B cell (primary cell): ENCODE measurements at regions not wholly inside any gene's neighbourhood (a gene's known extent, or its start where the extent isn't known, plus 50 kb on each side); places are given as distances from the start of the nearest gene placed in this dataset.
"Not testable (repeated sequence)": the region's sequence is repeated elsewhere in the genome, so short reads cannot be mapped to it uniquely, and the experiment has no call there.

ENCODE experiments used
- ATAC-seq: fragments of 200-7000 bp; cut with Tn5 transposase; one replicate; pipeline ENCODE4 v1.10.0; 2021; ENCODE audit warnings: low read depth, mild to moderate bottlenecking, moderate number of reproducible peaks, moderate library complexity
- CTCF ChIA-PET: fragments of 350-600 bp; sonication (Branson Sonifier 250); formaldehyde crosslinking; loops from one replicate; lab custom pipeline; 2021; ENCODE audit warnings: antibody characterized with exemption, inconsistent platforms; lab: Charles Lee
- POLR2A ChIA-PET: fragments of 350-600 bp; sonication (Branson Sonifier 250); formaldehyde crosslinking; loops from one replicate; lab custom pipeline; 2021; ENCODE audit warnings: antibody characterized with exemption; lab: Charles Lee
- DNase-seq: peaks from one replicate; pipeline ENCODE4 v3.0.0; 2013
- H2AFZ ChIP-seq: 2 replicates; pipeline ENCODE4 v1.6.1; 2012; ENCODE audit warnings: mild to moderate bottlenecking, low read depth, low read length; ENCODE audit not compliant: insufficient read depth, poor library complexity, severe bottlenecking
- H3K27ac ChIP-seq, 2 donors: 1 replicate in 1 of 2; 2 replicates in 1 of 2; pipeline ENCODE4 v1.5.1; 2012 to 2013; ENCODE audit warnings: low read length in 2 of 2, mild to moderate bottlenecking in 2 of 2, moderate library complexity in 1 of 2
- H3K27me3 ChIP-seq, 4 experiments: fragments of 200-600 bp in 1 of 4; sonication (generic) in 1 of 4; replicated peaks in 1 of 4; 1 replicate in 2 of 4; 2 replicates in 2 of 4; pipeline versions ENCODE4 v1.6.1 to v1.7.0; 2013 to 2016; ENCODE audit warnings: low read length in 3 of 4, mild to moderate bottlenecking in 2 of 4, mixed read lengths in 1 of 4, moderate library complexity in 1 of 4; ENCODE audit not compliant: insufficient read depth in 4 of 4, control insufficient read depth in 3 of 4; ENCODE audit errors: control extremely low read depth in 1 of 4
- H3K36me3 ChIP-seq, 2 experiments: replicated peaks in 1 of 2; 1 replicate in 1 of 2; 2 replicates in 1 of 2; pipeline versions ENCODE4 v1.6.1 to v1.7.1; 2013; ENCODE audit warnings: low read length in 1 of 2; ENCODE audit not compliant: insufficient read depth in 2 of 2, control insufficient read depth in 1 of 2; ENCODE audit errors: control extremely low read depth in 1 of 2, extremely low read depth in 1 of 2
- H3K4me1 ChIP-seq, 2 donors: fragments of 200-600 bp in 1 of 2; sonication (generic) in 1 of 2; 1 replicate in 1 of 2; 2 replicates in 1 of 2; pipeline versions ENCODE4 v1.5.1 to v1.6.1; 2013 to 2017; ENCODE audit warnings: low read length in 2 of 2; ENCODE audit not compliant: control insufficient read depth in 2 of 2, insufficient read depth in 2 of 2
- H3K4me2 ChIP-seq: replicated peaks from 2 replicates; pipeline ENCODE3; 2012; ENCODE audit warnings: mild to moderate bottlenecking, low read depth, low read length; ENCODE audit not compliant: poor library complexity, severe bottlenecking
- H3K4me3 ChIP-seq, 5 experiments: fragments of 200-600 bp in 1 of 5; sonication (generic) in 1 of 5; 1 replicate in 3 of 5; 2 replicates in 2 of 5; pipeline versions ENCODE4 v1.5.1 to v1.7.0; 2011 to 2016; ENCODE audit warnings: low read length in 4 of 5, mild to moderate bottlenecking in 4 of 5, low read depth in 2 of 5, control low read depth in 1 of 5, moderate library complexity in 1 of 5; ENCODE audit not compliant: insufficient read depth in 1 of 5; ENCODE audit errors: control extremely low read depth in 1 of 5, extremely low read depth in 1 of 5
- H3K79me2 ChIP-seq: fragments of 200-600 bp; sonication (generic); one replicate; pipeline ENCODE4 v1.6.0; 2016; ENCODE audit warnings: low read length; ENCODE audit not compliant: control insufficient read depth, insufficient read depth
- H3K9ac ChIP-seq: fragments of 200-600 bp; sonication (generic); 2 replicates; pipeline ENCODE4 v1.6.1; 2017; ENCODE audit warnings: mild to moderate bottlenecking, low read length, moderate library complexity
- H3K9me3 ChIP-seq, 3 donors: one replicate each; pipeline versions ENCODE4 v1.6.1 to v1.7.1; 2013; ENCODE audit warnings: low read length in 2 of 3; ENCODE audit not compliant: control insufficient read depth in 2 of 3, insufficient read depth in 1 of 3; ENCODE audit errors: control extremely low read depth in 1 of 3
- H4K20me1 ChIP-seq: 2 replicates; pipeline ENCODE4 v1.6.0; 2012; ENCODE audit warnings: mild to moderate bottlenecking, low read length; ENCODE audit not compliant: insufficient read depth, control insufficient read depth, poor library complexity, severe bottlenecking
- H3K27ac Mint-ChIP-seq: one replicate; pipeline ENCODE4 v1.8.0; 2021; ENCODE audit warnings: mixed read lengths
- H3K27me3 Mint-ChIP-seq: one replicate; pipeline ENCODE4 v1.8.0; 2021; ENCODE audit warnings: mixed read lengths
- H3K4me1 Mint-ChIP-seq: one replicate; pipeline ENCODE4 v1.8.0; 2021; ENCODE audit warnings: mixed read lengths
- H3K4me3 Mint-ChIP-seq: one replicate; pipeline ENCODE4 v1.8.0; 2021; ENCODE audit warnings: mixed read lengths
- H3K9me3 Mint-ChIP-seq: one replicate; pipeline ENCODE4 v1.8.0; 2022; ENCODE audit warnings: mixed read lengths; ENCODE audit not compliant: insufficient read depth
- EZH2 ChIP-seq: IDR thresholded peaks from 2 replicates; pipeline ENCODE4 v1.6.1; 2012; ENCODE audit warnings: borderline replicate concordance, low read depth, mild to moderate bottlenecking, moderate library complexity, low read length; ENCODE audit not compliant: insufficient read depth, poor library complexity, severe bottlenecking
- whole genome bisulfite sequencing: methylation state at CpG from one replicate; pipeline ENCODE4 v1.1.5; 2013; ENCODE audit warnings: missing lambda C conversion rate; ENCODE audit not compliant: insufficient coverage; 5-methylcytosine and 5-hydroxymethylcytosine counted together
- intact Hi-C: fragments of 100-400 bp; cut with micrococcal nuclease; formaldehyde crosslinking; loops from one replicate; pipeline ENCODE4 v1.10.0; 2022
- TF ChIP-seq, protein P1 (sequence below): fragments of 200-600 bp; IDR thresholded peaks from one replicate; pipeline ENCODE4 v1.8.0; 2022; ENCODE audit warnings: antibody characterized with exemption, mild to moderate bottlenecking

DNA sequence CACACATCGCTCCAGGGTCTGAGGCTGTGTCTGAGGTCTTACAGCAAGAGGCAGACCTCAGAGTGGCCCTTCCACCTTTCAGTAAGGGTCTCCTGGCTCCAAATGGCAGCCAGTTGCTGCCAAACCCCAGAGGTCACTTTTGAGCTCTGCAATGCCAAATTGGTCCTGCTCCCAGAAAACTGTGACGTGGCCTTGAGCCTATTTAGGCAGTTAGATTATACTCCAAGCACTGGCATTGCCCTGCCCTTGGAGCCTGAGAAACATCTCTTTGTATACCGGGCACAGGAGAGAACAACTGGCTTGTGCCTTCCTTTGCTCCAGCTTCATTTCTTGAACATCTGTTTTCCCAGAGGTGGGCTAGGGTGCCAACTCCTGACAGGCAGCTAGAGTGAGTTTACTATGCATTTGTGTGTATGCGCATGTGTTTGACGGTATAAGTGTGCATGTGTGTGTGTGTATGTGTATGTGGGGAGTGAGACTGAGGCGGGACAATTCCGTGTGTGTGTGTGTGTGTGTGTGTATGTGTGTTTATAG lies 134.5 kb downstream of the IER5 start:
- CTCF ChIA-PET: no interaction called here

DNA sequence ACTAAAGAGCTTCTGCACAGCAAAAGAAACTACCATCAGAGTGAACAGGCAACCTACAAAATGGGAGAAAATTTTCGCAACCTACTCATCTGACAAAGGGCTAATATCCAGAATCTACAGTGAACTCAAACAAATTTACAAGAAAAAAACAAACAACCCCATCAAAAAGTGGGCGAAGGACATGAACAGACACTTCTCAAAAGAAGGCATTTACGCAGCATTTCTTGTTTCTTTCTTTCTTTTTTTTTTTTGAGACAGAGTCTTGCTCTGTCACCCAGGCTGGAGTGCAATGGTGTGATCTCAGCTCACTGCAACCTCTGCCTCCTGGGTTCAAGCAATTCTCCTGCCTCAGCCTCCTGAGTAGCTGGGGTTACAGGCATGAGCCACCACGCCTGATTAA lies 138.2 kb downstream of the IER5 start:
- H3K27me3 ChIP-seq, H3K9me3 Mint-ChIP-seq, H3K4me3 Mint-ChIP-seq, H3K4me3 ChIP-seq, H3K4me1 Mint-ChIP-seq, H3K36me3 ChIP-seq, H3K27ac Mint-ChIP-seq, H3K9ac ChIP-seq, H2AFZ ChIP-seq, H3K4me2 ChIP-seq, intact Hi-C loops, CTCF ChIA-PET, ATAC-seq, H4K20me1 ChIP-seq, DNase-seq, POLR2A ChIA-PET, H3K27ac ChIP-seq, H3K4me1 ChIP-seq, H3K79me2 ChIP-seq: not testable (repeated sequence)
- WGBS: 100% methylated on average over 2 of the region's 4 CpGs
- H3K27me3 Mint-ChIP-seq: peaks cover 27% of the 10 kb centered on the region
- H3K9me3 ChIP-seq: peaks cover 0 to 14% (median 2%) of the 10 kb centered on the region in 3 donors

More for the DNA sequence above, 134.5 kb downstream of the IER5 start:
- Histone ChIP-seq H3K9ac (no peak overlapping the region), H3K9me3 (peaks cover 0 to 10% (median 2%) of the 10 kb centered on the region in 3 donors), H3K27ac (no peak overlapping the region), H3K36me3 (no peaks in the 10 kb centered on the region), H3K4me2 (no peak overlapping the region), H4K20me1 (no peaks in the 10 kb centered on the region), H3K4me1 (no peaks in the 10 kb centered on the region), H2AFZ (no peak overlapping the region), H3K27me3 (peaks cover 0 to 4% (median 0%) of the 10 kb centered on the region in 4 experiments), H3K79me2 (no peaks in the 10 kb centered on the region), H3K4me3 (no peak overlapping the region)
- no peak for ATAC-seq
- Mint-ChIP-seq H3K27me3 (peaks cover 26% of the 10 kb centered on the region), H3K4me1 (no peaks in the 10 kb centered on the region), H3K4me3 (no peak overlapping the region), H3K27ac (no peak overlapping the region), H3K9me3 (peaks cover 4% of the 10 kb centered on the region)
- TF ChIP-seq, protein P1, sequence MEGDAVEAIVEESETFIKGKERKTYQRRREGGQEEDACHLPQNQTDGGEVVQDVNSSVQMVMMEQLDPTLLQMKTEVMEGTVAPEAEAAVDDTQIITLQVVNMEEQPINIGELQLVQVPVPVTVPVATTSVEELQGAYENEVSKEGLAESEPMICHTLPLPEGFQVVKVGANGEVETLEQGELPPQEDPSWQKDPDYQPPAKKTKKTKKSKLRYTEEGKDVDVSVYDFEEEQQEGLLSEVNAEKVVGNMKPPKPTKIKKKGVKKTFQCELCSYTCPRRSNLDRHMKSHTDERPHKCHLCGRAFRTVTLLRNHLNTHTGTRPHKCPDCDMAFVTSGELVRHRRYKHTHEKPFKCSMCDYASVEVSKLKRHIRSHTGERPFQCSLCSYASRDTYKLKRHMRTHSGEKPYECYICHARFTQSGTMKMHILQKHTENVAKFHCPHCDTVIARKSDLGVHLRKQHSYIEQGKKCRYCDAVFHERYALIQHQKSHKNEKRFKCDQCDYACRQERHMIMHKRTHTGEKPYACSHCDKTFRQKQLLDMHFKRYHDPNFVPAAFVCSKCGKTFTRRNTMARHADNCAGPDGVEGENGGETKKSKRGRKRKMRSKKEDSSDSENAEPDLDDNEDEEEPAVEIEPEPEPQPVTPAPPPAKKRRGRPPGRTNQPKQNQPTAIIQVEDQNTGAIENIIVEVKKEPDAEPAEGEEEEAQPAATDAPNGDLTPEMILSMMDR: no peak
- no peak for TF ChIP-seq EZH2
- POLR2A ChIA-PET: no interaction called here
- DNase-seq: no peak
- intact Hi-C loops: no loop called here
- WGBS: 86% methylated on average over 6 of the region's 7 CpGs
